Activated naive CD8-positive, alpha-beta T cell treated with anti-CD3 and anti-CD28 coated beads, Interleukin-2, amount 10 ng/mL, durations not matched to agents 7 days and 5 days (primary cell): ENCODE measurements at regions not wholly inside any gene's neighbourhood (a gene's known extent, or its start where the extent isn't known, plus 50 kb on each side); places are given as distances from the start of the nearest gene placed in this dataset.

Source experiments
- ATAC-seq: fragments of 150-1000 bp; cut with Tn5 transposase; one replicate; pipeline ENCODE4 v1.10.0; 2021; ENCODE audit warnings: low read depth, moderate library complexity
- POLR2A ChIA-PET: fragments of 350-600 bp; sonication (Branson Sonifier 250); formaldehyde crosslinking; loops from one replicate; lab custom pipeline; 2021; ENCODE audit warnings: antibody characterized with exemption; lab: Charles Lee
- DNase-seq: peaks from one replicate; pipeline ENCODE4 v3.0.0; 2021
- H3K27ac Mint-ChIP-seq: one replicate; pipeline ENCODE4 v1.8.0; 2022; ENCODE audit warnings: mild to moderate bottlenecking, mixed read lengths
- H3K27me3 Mint-ChIP-seq: one replicate; pipeline ENCODE4 v1.8.0; 2022; ENCODE audit warnings: mild to moderate bottlenecking, moderate library complexity, mixed read lengths
- H3K36me3 Mint-ChIP-seq: one replicate; pipeline ENCODE4 v1.8.0; 2021; ENCODE audit warnings: mild to moderate bottlenecking, mixed read lengths
- H3K4me1 Mint-ChIP-seq: one replicate; pipeline ENCODE4 v1.8.0; 2021; ENCODE audit warnings: mixed read lengths
- H3K4me3 Mint-ChIP-seq: one replicate; pipeline ENCODE4 v1.8.0; 2022; ENCODE audit warnings: mild to moderate bottlenecking, moderate library complexity, mixed read lengths
- H3K9me3 Mint-ChIP-seq: one replicate; pipeline ENCODE4 v1.8.0; 2021; ENCODE audit warnings: mixed read lengths

- Mint-ChIP-seq H3K27ac (peak overlapping the region; percentile 80), H3K36me3 (peaks cover 20% of the 10 kb centered on the region), H3K9me3 (peaks cover 12% of the 10 kb centered on the region), H3K27me3 (no peaks in the 10 kb centered on the region), H3K4me3 (peak overlapping the region; percentile 59), H3K4me1 (peaks cover 47% of the 10 kb centered on the region)
- ATAC-seq = peak; percentile 63
- POLR2A ChIA-PET = interaction anchor here (0.5 to 1.6 kb wide), 5 partner anchors 27 to 275 kb away, joined by 3 to 7 read pairs (median 3); no protein-coding TSS in a partner anchor
- no peak for DNase-seq
Measured at GRCh38 chr5:40378396-40379177, 301.1 kb upstream of the PTGER4 start.

- Mint-ChIP-seq H3K27ac (no peak overlapping the region), H3K4me1 (peaks cover 31% of the 10 kb centered on the region), H3K36me3 (peaks cover 20% of the 10 kb centered on the region), H3K9me3 (peaks cover 12% of the 10 kb centered on the region), H3K27me3 (no peaks in the 10 kb centered on the region), H3K4me3 (no peak overlapping the region)
- no peak for DNase-seq
- ATAC-seq = no peak
- POLR2A ChIA-PET = no interaction called here
Measured at GRCh38 chr5:40376566-40376965, 303.1 kb upstream of the PTGER4 start.

GRCh38 chr5:40374853-40375252 is 304.9 kb upstream of the PTGER4 start:
- H3K27ac Mint-ChIP-seq = no peak overlapping the region
- H3K9me3 Mint-ChIP-seq = peaks cover 14% of the 10 kb centered on the region
- H3K27me3 Mint-ChIP-seq = no peaks in the 10 kb centered on the region
- H3K36me3 Mint-ChIP-seq = peaks cover 18% of the 10 kb centered on the region
- no peak for ATAC-seq
- peaks cover 22% of the 10 kb centered on the region for H3K4me1 Mint-ChIP-seq
- DNase-seq = no peak
- POLR2A ChIA-PET = no interaction called here
- no peak overlapping the region for H3K4me3 Mint-ChIP-seq

DNA sequence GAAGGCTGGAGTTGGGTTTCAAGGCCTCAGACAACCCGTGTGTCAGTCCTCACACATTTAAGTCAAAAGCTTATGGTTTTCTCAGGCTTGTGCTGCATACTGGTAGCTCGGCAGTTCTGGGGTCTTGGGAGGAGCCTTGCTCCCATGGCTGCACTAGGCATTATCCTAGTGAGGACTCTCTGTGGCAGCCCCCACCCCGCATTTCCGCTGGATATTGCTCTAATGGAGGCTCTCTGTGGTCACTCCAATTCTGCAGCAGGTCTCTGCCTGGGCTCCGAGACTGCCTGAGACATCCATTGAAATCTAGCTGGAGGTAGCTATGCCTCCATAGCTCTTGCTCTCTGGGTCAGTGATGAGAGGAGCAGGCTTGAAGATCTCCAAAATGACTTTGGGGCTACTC is 311.5 kb upstream of the PTGER4 start:
- POLR2A ChIA-PET = no interaction called here

DNA sequence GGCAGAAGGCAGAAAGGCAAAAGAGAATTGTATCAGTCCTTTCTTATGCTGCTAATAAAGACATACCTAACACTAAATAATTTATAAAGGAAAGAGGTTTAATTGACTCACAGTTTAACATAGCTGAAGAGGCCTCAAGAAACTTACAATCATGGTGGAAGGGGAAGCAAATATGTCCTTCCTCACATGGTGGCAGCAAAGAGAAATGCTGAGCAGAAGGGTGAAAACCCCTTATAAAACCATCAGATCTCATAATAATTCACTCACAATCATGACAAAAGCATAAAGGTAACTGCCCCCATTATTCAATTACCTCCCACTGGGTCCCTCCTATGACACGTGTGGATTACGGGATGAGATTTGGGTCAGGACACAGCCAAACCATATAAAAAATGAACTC is 312.5 kb upstream of the PTGER4 start:
- Mint-ChIP-seq H3K36me3 (peaks cover 20% of the 10 kb centered on the region), H3K4me1 (peaks cover 9% of the 10 kb centered on the region), H3K9me3 (peaks cover 27% of the 10 kb centered on the region), H3K27me3 (no peaks in the 10 kb centered on the region), H3K27ac (peak overlapping the region; percentile 15), H3K4me3 (no peak overlapping the region)
- ATAC-seq (no peak), DNase-seq (no peak)
- POLR2A ChIA-PET = interaction anchor here (0.7 kb wide), 1 partner anchor 44 kb away, joined by 3 read pairs; no protein-coding TSS in a partner anchor

More for the DNA sequence above, 311.5 kb upstream of the PTGER4 start:
- Mint-ChIP-seq H3K4me1 (peaks cover 9% of the 10 kb centered on the region), H3K27me3 (no peaks in the 10 kb centered on the region), H3K9me3 (peaks cover 22% of the 10 kb centered on the region), H3K36me3 (peaks cover 21% of the 10 kb centered on the region), H3K27ac (no peak overlapping the region), H3K4me3 (no peak overlapping the region)
- ATAC-seq (no peak), DNase-seq (no peak)

DNA sequence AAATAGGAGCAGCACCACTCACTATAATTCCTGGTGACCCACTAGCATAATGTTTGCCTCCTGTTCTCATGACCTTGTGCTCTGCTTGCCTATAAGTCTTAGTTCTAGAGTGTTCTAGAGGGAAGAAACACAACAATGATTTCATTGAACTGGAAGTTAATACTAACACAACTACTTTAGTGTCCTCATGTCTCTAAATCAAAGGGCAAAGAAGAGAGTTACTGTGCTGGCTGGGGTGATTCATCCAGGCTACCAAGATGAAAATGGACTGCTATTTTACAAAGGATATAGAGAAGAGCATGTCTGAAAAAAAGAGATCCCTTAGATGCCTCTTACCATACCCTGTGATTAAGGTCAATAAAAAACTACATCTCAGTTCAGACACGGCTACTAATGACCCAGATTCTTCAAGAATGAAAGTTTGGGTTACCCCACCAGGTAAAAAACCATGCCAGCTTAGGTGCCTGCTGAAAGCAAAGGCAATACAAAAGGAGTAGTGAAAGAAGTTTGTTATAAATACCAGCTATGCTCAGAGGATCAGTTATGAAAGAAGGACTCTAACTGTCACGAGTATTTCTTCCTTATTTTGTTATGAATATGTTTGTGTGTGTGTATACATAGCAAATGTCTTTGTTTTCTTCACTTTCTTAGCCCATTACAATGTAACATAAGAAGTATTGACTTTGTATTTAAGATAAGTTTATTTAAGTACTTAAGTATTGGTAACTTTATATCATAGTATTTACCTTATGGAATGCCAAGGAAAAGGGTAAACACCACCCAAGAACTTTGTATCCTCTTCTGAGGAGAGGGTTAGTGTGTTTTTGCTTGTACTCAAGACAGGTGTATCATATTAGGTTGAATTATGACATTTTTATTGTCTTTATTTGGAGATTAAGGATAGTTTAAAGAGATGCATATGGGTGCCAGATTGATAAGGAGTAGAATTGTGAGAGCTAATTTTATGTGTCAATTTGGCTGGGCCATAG is 314.1 kb upstream of the PTGER4 start:
- Mint-ChIP-seq H3K9me3 (peaks cover 20% of the 10 kb centered on the region), H3K4me1 (peaks cover 11% of the 10 kb centered on the region), H3K27me3 (no peaks in the 10 kb centered on the region), H3K27ac (no peak overlapping the region), H3K4me3 (no peak overlapping the region), H3K36me3 (peaks cover 17% of the 10 kb centered on the region)
- POLR2A ChIA-PET = no interaction called here
- ATAC-seq (no peak), DNase-seq (no peak)

GRCh38 chr5:40364441-40364840 is 315.3 kb upstream of the PTGER4 start:
- Mint-ChIP-seq H3K4me1 (peaks cover 13% of the 10 kb centered on the region), H3K27ac (no peak overlapping the region)
- POLR2A ChIA-PET = no interaction called here

GRCh38 chr5:40361378-40361777 is 318.3 kb upstream of the PTGER4 start:
- Mint-ChIP-seq H3K36me3 (peaks cover 7% of the 10 kb centered on the region), H3K4me3 (no peak overlapping the region), H3K9me3 (peaks cover 14% of the 10 kb centered on the region), H3K27me3 (no peaks in the 10 kb centered on the region), H3K4me1 (peaks cover 10% of the 10 kb centered on the region), H3K27ac (no peak overlapping the region)
- DNase-seq (no peak), ATAC-seq (no peak)
- POLR2A ChIA-PET = no interaction called here

More at GRCh38 chr5:40364441-40364840, 315.3 kb upstream of the PTGER4 start:
- ATAC-seq (no peak), DNase-seq (no peak)
- Mint-ChIP-seq H3K27me3 (no peaks in the 10 kb centered on the region), H3K4me3 (no peak overlapping the region), H3K9me3 (peaks cover 15% of the 10 kb centered on the region), H3K36me3 (peaks cover 10% of the 10 kb centered on the region)

DNA sequence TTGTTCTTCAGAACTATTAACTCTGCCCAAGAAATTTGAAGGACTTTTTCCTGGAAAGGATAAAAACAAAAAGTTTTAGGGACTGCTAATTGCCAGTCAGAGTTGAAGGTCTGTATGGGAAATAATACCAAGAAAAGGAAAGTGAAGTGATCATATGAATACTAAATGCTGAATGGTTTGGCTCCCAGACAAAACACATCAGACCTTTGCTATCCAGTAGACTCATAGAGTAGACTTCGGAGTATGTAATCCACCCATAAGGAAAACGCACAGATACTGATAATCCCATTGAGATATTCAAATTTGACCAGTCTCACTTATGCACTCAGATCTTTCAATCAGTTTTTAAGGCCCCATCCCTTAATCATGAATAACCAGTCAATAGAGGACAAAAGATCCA is 319.0 kb upstream of the PTGER4 start:
- Mint-ChIP-seq H3K9me3 (peaks cover 12% of the 10 kb centered on the region), H3K4me3 (no peak overlapping the region), H3K36me3 (peaks cover 7% of the 10 kb centered on the region), H3K27ac (no peak overlapping the region), H3K4me1 (peaks cover 10% of the 10 kb centered on the region), H3K27me3 (no peaks in the 10 kb centered on the region)
- ATAC-seq = no peak
- no peak for DNase-seq
- POLR2A ChIA-PET = no interaction called here

- Mint-ChIP-seq H3K27me3 (no peaks in the 10 kb centered on the region), H3K4me1 (peaks cover 10% of the 10 kb centered on the region), H3K9me3 (peaks cover 12% of the 10 kb centered on the region), H3K4me3 (no peak overlapping the region), H3K36me3 (peaks cover 7% of the 10 kb centered on the region), H3K27ac (no peak overlapping the region)
- POLR2A ChIA-PET = no interaction called here
- DNase-seq (no peak), ATAC-seq (no peak)
Measured at GRCh38 chr5:40359832-40360231, 319.9 kb upstream of the PTGER4 start.

DNA sequence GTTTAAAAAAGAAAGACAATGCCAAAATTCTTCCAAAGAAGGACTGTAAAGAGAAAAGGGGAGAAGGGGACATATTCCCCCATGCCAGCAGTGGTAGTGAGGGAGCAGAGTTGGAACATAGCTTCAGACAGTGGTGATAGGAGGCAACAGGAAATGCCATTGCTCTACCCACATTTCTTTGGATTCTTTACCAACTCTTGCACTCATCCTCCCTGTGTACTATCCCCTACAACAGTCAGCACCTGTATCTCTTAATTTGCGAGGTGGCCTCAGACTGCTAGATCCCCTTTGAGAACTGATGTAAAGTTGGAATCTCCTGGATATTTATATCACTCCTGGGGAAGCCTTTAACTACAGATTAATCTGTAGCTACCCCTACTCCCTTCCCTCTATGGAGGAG is 320.6 kb upstream of the PTGER4 start:
- no peaks in the 10 kb centered on the region for H3K27me3 Mint-ChIP-seq
- H3K9me3 Mint-ChIP-seq = peaks cover 12% of the 10 kb centered on the region
- H3K36me3 Mint-ChIP-seq = peaks cover 7% of the 10 kb centered on the region
- H3K4me3 Mint-ChIP-seq = no peak overlapping the region
- DNase-seq (no peak), ATAC-seq (no peak)
- H3K4me1 Mint-ChIP-seq = peaks cover 10% of the 10 kb centered on the region
- no peak overlapping the region for H3K27ac Mint-ChIP-seq
- POLR2A ChIA-PET = interaction anchor here (0.7 kb wide), 1 partner anchor 317 kb away, joined by 3 read pairs; no protein-coding TSS in a partner anchor

- POLR2A ChIA-PET = no interaction called here
- no peaks in the 10 kb centered on the region for H3K27me3 Mint-ChIP-seq
- H3K9me3 Mint-ChIP-seq = peaks cover 7% of the 10 kb centered on the region
- no peak overlapping the region for H3K4me3 Mint-ChIP-seq
- ATAC-seq (no peak), DNase-seq (no peak)
- H3K27ac Mint-ChIP-seq = no peak overlapping the region
- H3K36me3 Mint-ChIP-seq = peaks cover 2% of the 10 kb centered on the region
- peaks cover 10% of the 10 kb centered on the region for H3K4me1 Mint-ChIP-seq
Measured at GRCh38 chr5:40356248-40356647, 323.5 kb upstream of the PTGER4 start.

- Mint-ChIP-seq H3K4me3 (no peak overlapping the region), H3K4me1 (peaks cover 10% of the 10 kb centered on the region), H3K9me3 (peaks cover 11% of the 10 kb centered on the region), H3K36me3 (peaks cover 6% of the 10 kb centered on the region), H3K27me3 (no peaks in the 10 kb centered on the region), H3K27ac (no peak overlapping the region)
- POLR2A ChIA-PET = no interaction called here
- DNase-seq (no peak), ATAC-seq (no peak)
Measured at GRCh38 chr5:40355846-40356245, 323.9 kb upstream of the PTGER4 start.
